ENCODE measurements at regions not wholly inside any gene's neighbourhood (a gene's known extent, or its start where the extent isn't known, plus 50 kb on each side); places are given as distances from the start of the nearest gene placed in this dataset.

DNA sequence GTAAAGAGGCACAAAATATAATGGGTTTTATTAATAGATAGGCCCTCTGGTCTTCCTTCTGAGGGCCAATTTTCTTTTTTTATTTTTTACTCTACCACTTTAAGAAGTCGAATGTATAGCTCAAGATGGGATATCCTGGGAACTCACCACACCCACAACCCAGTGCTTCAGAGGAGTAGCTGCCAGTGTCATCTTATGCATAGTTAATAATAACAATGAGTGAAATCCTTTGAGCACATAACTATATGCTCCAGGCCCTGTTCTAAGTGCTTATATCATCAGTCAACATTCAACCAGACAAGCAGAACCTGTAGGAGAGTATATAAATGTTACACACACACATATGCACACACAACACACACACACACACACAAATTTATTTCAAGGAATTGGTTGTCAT lies 150.3 kb upstream of the ACTBL2 start:
- TF ChIP-seq, protein P1, sequence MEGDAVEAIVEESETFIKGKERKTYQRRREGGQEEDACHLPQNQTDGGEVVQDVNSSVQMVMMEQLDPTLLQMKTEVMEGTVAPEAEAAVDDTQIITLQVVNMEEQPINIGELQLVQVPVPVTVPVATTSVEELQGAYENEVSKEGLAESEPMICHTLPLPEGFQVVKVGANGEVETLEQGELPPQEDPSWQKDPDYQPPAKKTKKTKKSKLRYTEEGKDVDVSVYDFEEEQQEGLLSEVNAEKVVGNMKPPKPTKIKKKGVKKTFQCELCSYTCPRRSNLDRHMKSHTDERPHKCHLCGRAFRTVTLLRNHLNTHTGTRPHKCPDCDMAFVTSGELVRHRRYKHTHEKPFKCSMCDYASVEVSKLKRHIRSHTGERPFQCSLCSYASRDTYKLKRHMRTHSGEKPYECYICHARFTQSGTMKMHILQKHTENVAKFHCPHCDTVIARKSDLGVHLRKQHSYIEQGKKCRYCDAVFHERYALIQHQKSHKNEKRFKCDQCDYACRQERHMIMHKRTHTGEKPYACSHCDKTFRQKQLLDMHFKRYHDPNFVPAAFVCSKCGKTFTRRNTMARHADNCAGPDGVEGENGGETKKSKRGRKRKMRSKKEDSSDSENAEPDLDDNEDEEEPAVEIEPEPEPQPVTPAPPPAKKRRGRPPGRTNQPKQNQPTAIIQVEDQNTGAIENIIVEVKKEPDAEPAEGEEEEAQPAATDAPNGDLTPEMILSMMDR (IDR thresholded peaks at IDR 0.05) = no peak
- no peak for TF ChIP-seq POLR2A (IDR thresholded peaks at IDR 0.05)
